ENCODE measurements at regions not wholly inside any gene's neighbourhood (a gene's known extent, or its start where the extent isn't known, plus 50 kb on each side); places are given as distances from the start of the nearest gene placed in this dataset.

DNA sequence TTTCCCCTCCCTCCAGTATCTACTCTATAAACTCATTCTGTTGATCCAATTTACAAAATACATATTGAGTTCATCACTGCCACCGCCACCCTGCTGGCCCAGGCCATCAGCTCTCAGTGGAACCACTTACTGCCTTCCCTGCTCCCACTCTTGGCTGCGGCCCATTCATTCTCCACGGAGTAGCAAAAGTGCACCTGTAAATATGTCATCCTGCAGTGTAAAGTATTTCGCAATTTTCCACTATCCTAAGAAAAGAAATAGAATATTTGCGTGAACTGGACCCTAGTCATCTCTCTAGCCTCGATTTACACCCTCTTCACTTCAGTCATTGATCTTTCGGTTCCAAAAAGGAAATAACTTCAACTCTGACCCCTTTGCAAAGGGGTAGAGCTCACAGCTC is 258.3 kb upstream of the TFAP2D start:
- POLR2A ChIA-PET: no interaction called here
- Histone ChIP-seq H3K27me3 (ENCODE audit: insufficient read depth) (no peaks in the 10 kb centered on the region), H3F3A (replicated peaks; ENCODE audit: insufficient read depth) (no peaks in the 10 kb centered on the region), H4K20me1 (ENCODE audit: insufficient read depth) (no peaks in the 10 kb centered on the region), H3K9me2 (no peaks in the 10 kb centered on the region), H3K79me2 (ENCODE audit: insufficient read depth) (no peaks in the 10 kb centered on the region), H3K27ac (ENCODE audit: low read depth in 2 of 2, low read length in 1 of 2) (no peak overlapping the region), H3K36me3 (replicated peaks in 1 of 2; ENCODE audit: control insufficient read depth in 1 of 2, insufficient read depth in 2 of 2, low read length in 1 of 2) (no peaks in the 10 kb centered on the region), H3K9me3 (no peaks in the 10 kb centered on the region), H3K4me1 (ENCODE audit: control insufficient read depth in 1 of 2, insufficient read depth in 2 of 2, low read depth in 1 of 2, low read length in 1 of 2) (no peaks in the 10 kb centered on the region), H2AFZ (ENCODE audit: low read depth) (no peak overlapping the region), H3K9ac (no peak overlapping the region), H3K4me3 (ENCODE audit: low read depth in 2 of 2, low read length in 1 of 2) (no peak overlapping the region), H3K4me2 (no peak overlapping the region)
- CTCF ChIA-PET: interaction anchor here (1.0 kb wide), 1 partner anchor 10 kb away, joined by 3 read pairs; no protein-coding TSS in a partner anchor
- DNase-seq: no peak
- WGBS (ENCODE audit: low lambda C conversion rate): 51% methylated on average over 7 of the region's 7 CpGs
- TF ChIP-seq, protein P1, sequence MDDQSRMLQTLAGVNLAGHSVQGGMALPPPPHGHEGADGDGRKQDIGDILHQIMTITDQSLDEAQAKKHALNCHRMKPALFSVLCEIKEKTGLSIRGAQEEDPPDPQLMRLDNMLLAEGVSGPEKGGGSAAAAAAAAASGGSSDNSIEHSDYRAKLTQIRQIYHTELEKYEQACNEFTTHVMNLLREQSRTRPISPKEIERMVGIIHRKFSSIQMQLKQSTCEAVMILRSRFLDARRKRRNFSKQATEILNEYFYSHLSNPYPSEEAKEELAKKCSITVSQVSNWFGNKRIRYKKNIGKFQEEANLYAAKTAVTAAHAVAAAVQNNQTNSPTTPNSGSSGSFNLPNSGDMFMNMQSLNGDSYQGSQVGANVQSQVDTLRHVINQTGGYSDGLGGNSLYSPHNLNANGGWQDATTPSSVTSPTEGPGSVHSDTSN (IDR thresholded peaks at IDR 0.05): no peak
- TF ChIP-seq TEAD4 (IDR thresholded peaks at IDR 0.05; ENCODE audit: borderline replicate concordance, insufficient read depth): no peak
- no peak for TF ChIP-seq FOSL2 (IDR thresholded peaks at IDR 0.05; ENCODE audit: borderline replicate concordance, low read depth)
- no peak for TF ChIP-seq GATA2 (CRISPR knock-in tag; IDR thresholded peaks at IDR 0.05)
- TF ChIP-seq TAF1 (IDR thresholded peaks at IDR 0.05; ENCODE audit: borderline replicate concordance, low read depth, low read length): no peak
- TF ChIP-seq RFX5 (IDR thresholded peaks at IDR 0.05; ENCODE audit: low read length): no peak
- no peak for TF ChIP-seq YY1 (IDR thresholded peaks at IDR 0.05; ENCODE audit: low read depth)
- TF ChIP-seq CHD2 (IDR thresholded peaks at IDR 0.05; ENCODE audit: low read length, partially characterized antibody): no peak
- no peak for TF ChIP-seq NFIC (IDR thresholded peaks at IDR 0.05; ENCODE audit: borderline replicate concordance)
- TF ChIP-seq, protein P2, sequence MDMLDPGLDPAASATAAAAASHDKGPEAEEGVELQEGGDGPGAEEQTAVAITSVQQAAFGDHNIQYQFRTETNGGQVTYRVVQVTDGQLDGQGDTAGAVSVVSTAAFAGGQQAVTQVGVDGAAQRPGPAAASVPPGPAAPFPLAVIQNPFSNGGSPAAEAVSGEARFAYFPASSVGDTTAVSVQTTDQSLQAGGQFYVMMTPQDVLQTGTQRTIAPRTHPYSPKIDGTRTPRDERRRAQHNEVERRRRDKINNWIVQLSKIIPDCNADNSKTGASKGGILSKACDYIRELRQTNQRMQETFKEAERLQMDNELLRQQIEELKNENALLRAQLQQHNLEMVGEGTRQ (IDR thresholded peaks at IDR 0.05; ENCODE audit: borderline replicate concordance, low read depth, low read length): no peak
- TF ChIP-seq, protein P3, sequence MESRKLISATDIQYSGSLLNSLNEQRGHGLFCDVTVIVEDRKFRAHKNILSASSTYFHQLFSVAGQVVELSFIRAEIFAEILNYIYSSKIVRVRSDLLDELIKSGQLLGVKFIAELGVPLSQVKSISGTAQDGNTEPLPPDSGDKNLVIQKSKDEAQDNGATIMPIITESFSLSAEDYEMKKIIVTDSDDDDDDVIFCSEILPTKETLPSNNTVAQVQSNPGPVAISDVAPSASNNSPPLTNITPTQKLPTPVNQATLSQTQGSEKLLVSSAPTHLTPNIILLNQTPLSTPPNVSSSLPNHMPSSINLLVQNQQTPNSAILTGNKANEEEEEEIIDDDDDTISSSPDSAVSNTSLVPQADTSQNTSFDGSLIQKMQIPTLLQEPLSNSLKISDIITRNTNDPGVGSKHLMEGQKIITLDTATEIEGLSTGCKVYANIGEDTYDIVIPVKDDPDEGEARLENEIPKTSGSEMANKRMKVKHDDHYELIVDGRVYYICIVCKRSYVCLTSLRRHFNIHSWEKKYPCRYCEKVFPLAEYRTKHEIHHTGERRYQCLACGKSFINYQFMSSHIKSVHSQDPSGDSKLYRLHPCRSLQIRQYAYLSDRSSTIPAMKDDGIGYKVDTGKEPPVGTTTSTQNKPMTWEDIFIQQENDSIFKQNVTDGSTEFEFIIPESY (IDR thresholded peaks at IDR 0.05; ENCODE audit: borderline replicate concordance, low read depth): no peak
- TF ChIP-seq RCOR1 (IDR thresholded peaks at IDR 0.05; ENCODE audit: low read length): no peak
- TF ChIP-seq JUND (IDR thresholded peaks at IDR 0.05): no peak
- no peak for TF ChIP-seq GABPA (IDR thresholded peaks at IDR 0.05; ENCODE audit: low read depth)
- no peak for TF ChIP-seq EZH2phosphoT487 (IDR thresholded peaks at IDR 0.05; ENCODE audit: borderline replicate concordance, low read depth)
- TF ChIP-seq, protein P4, sequence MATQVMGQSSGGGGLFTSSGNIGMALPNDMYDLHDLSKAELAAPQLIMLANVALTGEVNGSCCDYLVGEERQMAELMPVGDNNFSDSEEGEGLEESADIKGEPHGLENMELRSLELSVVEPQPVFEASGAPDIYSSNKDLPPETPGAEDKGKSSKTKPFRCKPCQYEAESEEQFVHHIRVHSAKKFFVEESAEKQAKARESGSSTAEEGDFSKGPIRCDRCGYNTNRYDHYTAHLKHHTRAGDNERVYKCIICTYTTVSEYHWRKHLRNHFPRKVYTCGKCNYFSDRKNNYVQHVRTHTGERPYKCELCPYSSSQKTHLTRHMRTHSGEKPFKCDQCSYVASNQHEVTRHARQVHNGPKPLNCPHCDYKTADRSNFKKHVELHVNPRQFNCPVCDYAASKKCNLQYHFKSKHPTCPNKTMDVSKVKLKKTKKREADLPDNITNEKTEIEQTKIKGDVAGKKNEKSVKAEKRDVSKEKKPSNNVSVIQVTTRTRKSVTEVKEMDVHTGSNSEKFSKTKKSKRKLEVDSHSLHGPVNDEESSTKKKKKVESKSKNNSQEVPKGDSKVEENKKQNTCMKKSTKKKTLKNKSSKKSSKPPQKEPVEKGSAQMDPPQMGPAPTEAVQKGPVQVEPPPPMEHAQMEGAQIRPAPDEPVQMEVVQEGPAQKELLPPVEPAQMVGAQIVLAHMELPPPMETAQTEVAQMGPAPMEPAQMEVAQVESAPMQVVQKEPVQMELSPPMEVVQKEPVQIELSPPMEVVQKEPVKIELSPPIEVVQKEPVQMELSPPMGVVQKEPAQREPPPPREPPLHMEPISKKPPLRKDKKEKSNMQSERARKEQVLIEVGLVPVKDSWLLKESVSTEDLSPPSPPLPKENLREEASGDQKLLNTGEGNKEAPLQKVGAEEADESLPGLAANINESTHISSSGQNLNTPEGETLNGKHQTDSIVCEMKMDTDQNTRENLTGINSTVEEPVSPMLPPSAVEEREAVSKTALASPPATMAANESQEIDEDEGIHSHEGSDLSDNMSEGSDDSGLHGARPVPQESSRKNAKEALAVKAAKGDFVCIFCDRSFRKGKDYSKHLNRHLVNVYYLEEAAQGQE (IDR thresholded peaks at IDR 0.05; ENCODE audit: low read depth, low read length): no peak
- no peak for TF ChIP-seq SIN3A (IDR thresholded peaks at IDR 0.05; ENCODE audit: borderline replicate concordance, low read depth, low read length)
- no peak for TF ChIP-seq MXI1 (IDR thresholded peaks at IDR 0.05; ENCODE audit: low read depth, low read length)
- TF ChIP-seq RAD21 (IDR thresholded peaks at IDR 0.05; ENCODE audit: low read length): no peak
- TF ChIP-seq ELF1 (IDR thresholded peaks at IDR 0.05): no peak
